HEK293 (cell line): ENCODE measurements at regions not wholly inside any gene's neighbourhood (a gene's known extent, or its start where the extent isn't known, plus 50 kb on each side); places are given as distances from the start of the nearest gene placed in this dataset.

Experiments
- CTCF ChIA-PET: fragments of 350-600 bp; formaldehyde crosslinking; extraction: SDS; loops from one replicate; lab custom pipeline; 2021; ENCODE audit warnings: antibody characterized with exemption; lab: Yijun Ruan, JAX
- POLR2A ChIA-PET: fragments of 300-600 bp; formaldehyde crosslinking; extraction: SDS; loops from one replicate; lab custom pipeline; 2020; ENCODE audit warnings: antibody characterized with exemption, inconsistent platforms; lab: Yijun Ruan, JAX
- H3K27ac ChIP-seq: fragments of 200-500 bp; sonication (Bioruptor generic); 2 replicates; pipeline ENCODE4 v1.5.1; 2014; ENCODE audit warnings: low read depth, low read length, control low read depth, inconsistent platforms; ENCODE audit errors: extremely low read depth
- H3K36me3 ChIP-seq, 2 experiments: fragments of 200-500 bp in 1 of 2; sonication (Bioruptor generic) in 1 of 2; 1 replicate in 1 of 2; 2 replicates in 1 of 2; pipeline ENCODE4 v1.5.1; 2014 to 2017; ENCODE audit warnings: inconsistent platforms in 2 of 2, low read length in 2 of 2; ENCODE audit not compliant: control insufficient read depth in 2 of 2, insufficient read depth in 1 of 2
- H3K4me1 ChIP-seq: fragments of 200-500 bp; sonication (Bioruptor generic); 2 replicates; pipeline ENCODE4 v1.5.1; 2014; ENCODE audit warnings: mild to moderate bottlenecking, low read length, inconsistent platforms; ENCODE audit not compliant: control insufficient read depth, insufficient read depth
- H3K4me3 ChIP-seq: 2 replicates; pipeline ENCODE4 v1.5.1; 2011; ENCODE audit warnings: low read depth, mild to moderate bottlenecking, control low read depth, low read length, moderate library complexity
- H3K9me3 ChIP-seq: fragments of 200-500 bp; sonication (Bioruptor generic); 2 replicates; pipeline ENCODE4 v1.5.1; 2014; ENCODE audit warnings: low read depth, low read length, inconsistent platforms; ENCODE audit not compliant: control insufficient read depth, insufficient read depth
- KLF9 ChIP-seq: fragments of 450-650 bp; formaldehyde crosslinking; IDR thresholded peaks from 2 replicates; pipeline ENCODE4 v1.5.1; 2016; ENCODE audit warnings: missing biosample characterization, missing genetic modification characterization, low read depth
- ZBTB20 ChIP-seq: fragments of 450-650 bp; formaldehyde crosslinking; IDR thresholded peaks from 2 replicates; pipeline ENCODE4 v1.5.1; 2016; ENCODE audit warnings: missing biosample characterization, missing genetic modification characterization
- ZBTB48 ChIP-seq: fragments of 450-650 bp; formaldehyde crosslinking; IDR thresholded peaks from 2 replicates; pipeline ENCODE4 v1.5.1; 2016; ENCODE audit warnings: missing biosample characterization, missing genetic modification characterization
- ZEB2 ChIP-seq: fragments of 450-650 bp; formaldehyde crosslinking; IDR thresholded peaks from 2 replicates; pipeline ENCODE4 v1.5.1; 2016; ENCODE audit warnings: missing biosample characterization, missing genetic modification characterization
- ZNF138 ChIP-seq: fragments of 450-650 bp; formaldehyde crosslinking; IDR thresholded peaks from 2 replicates; pipeline ENCODE4 v1.5.1; 2016; ENCODE audit warnings: missing biosample characterization, missing genetic modification characterization, borderline replicate concordance
- ZNF175 ChIP-seq: fragments of 450-650 bp; formaldehyde crosslinking; IDR thresholded peaks from 2 replicates; pipeline ENCODE4 v1.5.1; 2016; ENCODE audit warnings: missing biosample characterization, missing genetic modification characterization
- ZNF184 ChIP-seq: fragments of 450-650 bp; IDR thresholded peaks from 2 replicates; pipeline ENCODE4 v1.5.1; 2018; ENCODE audit warnings: missing biosample characterization, mild to moderate bottlenecking, missing genetic modification characterization
- ZNF560 ChIP-seq: fragments of 450-650 bp; formaldehyde crosslinking; IDR thresholded peaks from 2 replicates; pipeline ENCODE4 v1.5.1; 2017; ENCODE audit warnings: missing biosample characterization, missing genetic modification characterization, borderline replicate concordance
- ZNF561 ChIP-seq: fragments of 450-650 bp; IDR thresholded peaks from 2 replicates; pipeline ENCODE4 v1.5.1; 2018; ENCODE audit warnings: missing biosample characterization, missing genetic modification characterization, borderline replicate concordance
- ZNF600 ChIP-seq: fragments of 450-650 bp; formaldehyde crosslinking; IDR thresholded peaks from 2 replicates; pipeline ENCODE4 v1.5.1; 2016; ENCODE audit warnings: missing biosample characterization, missing genetic modification characterization
- ZNF621 ChIP-seq: fragments of 450-650 bp; formaldehyde crosslinking; IDR thresholded peaks from 2 replicates; pipeline ENCODE4 v1.5.1; 2017; ENCODE audit warnings: missing biosample characterization, missing genetic modification characterization
- ZNF629 ChIP-seq: fragments of 450-650 bp; formaldehyde crosslinking; IDR thresholded peaks from 2 replicates; pipeline ENCODE4 v1.5.1; 2017; ENCODE audit warnings: missing biosample characterization, missing genetic modification characterization
- ZNF677 ChIP-seq: fragments of 450-650 bp; IDR thresholded peaks from 2 replicates; pipeline ENCODE4 v1.5.0; 2018; ENCODE audit warnings: missing biosample characterization, mild to moderate bottlenecking, missing genetic modification characterization, moderate library complexity
- ZNF776 ChIP-seq: fragments of 450-650 bp; formaldehyde crosslinking; IDR thresholded peaks from 2 replicates; pipeline ENCODE4 v1.5.0; 2017; ENCODE audit warnings: missing biosample characterization, missing genetic modification characterization, borderline replicate concordance
- ZXDB ChIP-seq: fragments of 450-650 bp; formaldehyde crosslinking; IDR thresholded peaks from 2 replicates; pipeline ENCODE4 v1.5.1; 2016; ENCODE audit warnings: missing biosample characterization, missing genetic modification characterization
- TF ChIP-seq, protein P1 (sequence below): fragments of 450-650 bp; formaldehyde crosslinking; IDR thresholded peaks from 2 replicates; pipeline ENCODE4 v1.5.1; 2016; ENCODE audit warnings: missing biosample characterization, missing genetic modification characterization, borderline replicate concordance
- TF ChIP-seq, protein P2 (sequence below): fragments of 450-650 bp; formaldehyde crosslinking; IDR thresholded peaks from 2 replicates; pipeline ENCODE4 v1.5.1; 2016; ENCODE audit warnings: missing biosample characterization, missing genetic modification characterization
- TF ChIP-seq, protein P3 (sequence below): fragments of 450-650 bp; IDR thresholded peaks from 2 replicates; pipeline ENCODE4 v1.5.1; 2018; ENCODE audit warnings: missing biosample characterization, missing genetic modification characterization
- TF ChIP-seq, protein P4 (sequence below): fragments of 450-650 bp; formaldehyde crosslinking; IDR thresholded peaks from 2 replicates; pipeline ENCODE4 v1.5.1; 2016; ENCODE audit warnings: missing biosample characterization, missing genetic modification characterization

DNA sequence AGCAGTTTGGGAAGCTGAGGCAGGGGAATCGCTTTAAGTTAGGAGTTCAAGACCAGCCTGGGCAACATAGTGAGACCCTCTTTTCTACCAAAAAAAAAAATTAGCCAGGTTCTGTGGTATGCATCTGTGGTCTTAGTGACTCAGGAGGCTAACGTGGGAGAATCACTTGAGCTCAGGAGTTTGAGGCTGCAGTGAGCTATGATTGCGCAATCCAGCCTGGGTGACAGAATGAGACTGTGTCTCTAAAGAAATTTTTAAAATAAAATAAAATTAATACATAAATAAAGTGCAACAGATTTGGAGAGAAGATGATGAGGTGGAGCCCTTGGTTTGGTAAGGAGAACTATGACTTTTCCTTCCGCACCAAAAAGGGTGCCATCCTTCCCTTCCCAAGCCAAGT is 436.9 kb downstream of the NLGN4X start (continued):
- TF ChIP-seq, protein P1, sequence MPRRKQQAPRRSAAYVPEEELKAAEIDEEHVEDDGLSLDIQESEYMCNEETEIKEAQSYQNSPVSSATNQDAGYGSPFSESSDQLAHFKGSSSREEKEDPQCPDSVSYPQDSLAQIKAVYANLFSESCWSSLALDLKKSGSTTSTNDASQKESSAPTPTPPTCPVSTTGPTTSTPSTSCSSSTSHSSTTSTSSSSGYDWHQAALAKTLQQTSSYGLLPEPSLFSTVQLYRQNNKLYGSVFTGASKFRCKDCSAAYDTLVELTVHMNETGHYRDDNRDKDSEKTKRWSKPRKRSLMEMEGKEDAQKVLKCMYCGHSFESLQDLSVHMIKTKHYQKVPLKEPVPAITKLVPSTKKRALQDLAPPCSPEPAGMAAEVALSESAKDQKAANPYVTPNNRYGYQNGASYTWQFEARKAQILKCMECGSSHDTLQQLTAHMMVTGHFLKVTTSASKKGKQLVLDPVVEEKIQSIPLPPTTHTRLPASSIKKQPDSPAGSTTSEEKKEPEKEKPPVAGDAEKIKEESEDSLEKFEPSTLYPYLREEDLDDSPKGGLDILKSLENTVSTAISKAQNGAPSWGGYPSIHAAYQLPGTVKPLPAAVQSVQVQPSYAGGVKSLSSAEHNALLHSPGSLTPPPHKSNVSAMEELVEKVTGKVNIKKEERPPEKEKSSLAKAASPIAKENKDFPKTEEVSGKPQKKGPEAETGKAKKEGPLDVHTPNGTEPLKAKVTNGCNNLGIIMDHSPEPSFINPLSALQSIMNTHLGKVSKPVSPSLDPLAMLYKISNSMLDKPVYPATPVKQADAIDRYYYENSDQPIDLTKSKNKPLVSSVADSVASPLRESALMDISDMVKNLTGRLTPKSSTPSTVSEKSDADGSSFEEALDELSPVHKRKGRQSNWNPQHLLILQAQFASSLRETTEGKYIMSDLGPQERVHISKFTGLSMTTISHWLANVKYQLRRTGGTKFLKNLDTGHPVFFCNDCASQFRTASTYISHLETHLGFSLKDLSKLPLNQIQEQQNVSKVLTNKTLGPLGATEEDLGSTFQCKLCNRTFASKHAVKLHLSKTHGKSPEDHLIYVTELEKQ (tag by site-specific recombination): no peak
- TF ChIP-seq ZNF776 (tag by site-specific recombination): no peak

DNA sequence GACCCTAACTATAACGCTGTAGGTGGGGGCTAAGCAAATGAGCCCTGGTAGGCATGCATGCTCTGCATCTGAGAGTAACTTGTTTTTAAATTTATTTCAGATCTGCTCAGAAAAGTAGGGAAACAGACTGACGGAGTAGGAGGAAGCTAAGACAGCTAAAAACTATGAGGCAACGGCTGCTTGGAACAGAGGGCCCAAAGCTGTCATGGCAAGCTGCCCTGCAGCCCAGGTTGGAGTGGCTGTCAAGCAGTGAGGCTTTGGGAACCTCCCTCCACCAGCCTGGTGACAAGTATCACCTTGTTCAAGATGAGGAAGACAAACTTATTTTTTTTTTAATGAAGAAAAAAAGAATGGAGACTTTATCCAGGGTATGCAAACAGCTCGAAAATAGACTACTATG is 439.8 kb downstream of the NLGN4X start:
- H3K4me3 ChIP-seq: no peak overlapping the region
- no peak overlapping the region for H3K27ac ChIP-seq
- H3K36me3 ChIP-seq: no peaks in the 10 kb centered on the region
- CTCF ChIA-PET: no interaction called here
- TF ChIP-seq, protein P2, sequence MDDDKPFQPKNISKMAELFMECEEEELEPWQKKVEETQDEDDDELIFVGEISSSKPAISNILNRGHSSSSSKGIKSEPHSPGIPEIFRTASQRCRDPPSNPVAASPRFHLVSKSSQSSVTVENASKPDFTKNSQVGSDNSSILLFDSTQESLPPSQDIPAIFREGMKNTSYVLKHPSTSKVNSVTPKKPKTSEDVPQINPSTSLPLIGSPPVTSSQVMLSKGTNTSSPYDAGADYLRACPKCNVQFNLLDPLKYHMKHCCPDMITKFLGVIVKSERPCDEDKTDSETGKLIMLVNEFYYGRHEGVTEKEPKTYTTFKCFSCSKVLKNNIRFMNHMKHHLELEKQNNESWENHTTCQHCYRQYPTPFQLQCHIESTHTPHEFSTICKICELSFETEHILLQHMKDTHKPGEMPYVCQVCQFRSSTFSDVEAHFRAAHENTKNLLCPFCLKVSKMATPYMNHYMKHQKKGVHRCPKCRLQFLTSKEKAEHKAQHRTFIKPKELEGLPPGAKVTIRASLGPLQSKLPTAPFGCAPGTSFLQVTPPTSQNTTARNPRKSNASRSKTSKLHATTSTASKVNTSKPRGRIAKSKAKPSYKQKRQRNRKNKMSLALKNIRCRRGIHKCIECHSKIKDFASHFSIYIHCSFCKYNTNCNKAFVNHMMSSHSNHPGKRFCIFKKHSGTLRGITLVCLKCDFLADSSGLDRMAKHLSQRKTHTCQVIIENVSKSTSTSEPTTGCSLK (tag by site-specific recombination): no peak
- TF ChIP-seq ZNF138 (tag by site-specific recombination) (no peak), ZNF621 (no peak), ZEB2 (no peak), ZXDB (tag by site-specific recombination) (no peak), ZNF629 (tag by site-specific recombination) (no peak), ZNF600 (tag by site-specific recombination) (no peak), ZNF175 (no peak), ZBTB48 (tag by site-specific recombination) (no peak), ZNF677 (tag by site-specific recombination) (no peak), ZBTB20 (tag by site-specific recombination) (no peak)
- TF ChIP-seq, protein P3, sequence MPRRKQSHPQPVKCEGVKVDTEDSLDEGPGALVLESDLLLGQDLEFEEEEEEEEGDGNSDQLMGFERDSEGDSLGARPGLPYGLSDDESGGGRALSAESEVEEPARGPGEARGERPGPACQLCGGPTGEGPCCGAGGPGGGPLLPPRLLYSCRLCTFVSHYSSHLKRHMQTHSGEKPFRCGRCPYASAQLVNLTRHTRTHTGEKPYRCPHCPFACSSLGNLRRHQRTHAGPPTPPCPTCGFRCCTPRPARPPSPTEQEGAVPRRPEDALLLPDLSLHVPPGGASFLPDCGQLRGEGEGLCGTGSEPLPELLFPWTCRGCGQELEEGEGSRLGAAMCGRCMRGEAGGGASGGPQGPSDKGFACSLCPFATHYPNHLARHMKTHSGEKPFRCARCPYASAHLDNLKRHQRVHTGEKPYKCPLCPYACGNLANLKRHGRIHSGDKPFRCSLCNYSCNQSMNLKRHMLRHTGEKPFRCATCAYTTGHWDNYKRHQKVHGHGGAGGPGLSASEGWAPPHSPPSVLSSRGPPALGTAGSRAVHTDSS (tag by site-specific recombination): no peak
- TF ChIP-seq, protein P4, sequence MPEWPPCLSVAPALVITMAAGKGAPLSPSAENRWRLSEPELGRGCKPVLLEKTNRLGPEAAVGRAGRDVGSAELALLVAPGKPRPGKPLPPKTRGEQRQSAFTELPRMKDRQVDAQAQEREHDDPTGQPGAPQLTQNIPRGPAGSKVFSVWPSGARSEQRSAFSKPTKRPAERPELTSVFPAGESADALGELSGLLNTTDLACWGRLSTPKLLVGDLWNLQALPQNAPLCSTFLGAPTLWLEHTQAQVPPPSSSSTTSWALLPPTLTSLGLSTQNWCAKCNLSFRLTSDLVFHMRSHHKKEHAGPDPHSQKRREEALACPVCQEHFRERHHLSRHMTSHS (tag by site-specific recombination): no peak
- no peaks in the 10 kb centered on the region for H3K4me1 ChIP-seq
- no peaks in the 10 kb centered on the region for H3K9me3 ChIP-seq
- POLR2A ChIA-PET: no interaction called here

DNA sequence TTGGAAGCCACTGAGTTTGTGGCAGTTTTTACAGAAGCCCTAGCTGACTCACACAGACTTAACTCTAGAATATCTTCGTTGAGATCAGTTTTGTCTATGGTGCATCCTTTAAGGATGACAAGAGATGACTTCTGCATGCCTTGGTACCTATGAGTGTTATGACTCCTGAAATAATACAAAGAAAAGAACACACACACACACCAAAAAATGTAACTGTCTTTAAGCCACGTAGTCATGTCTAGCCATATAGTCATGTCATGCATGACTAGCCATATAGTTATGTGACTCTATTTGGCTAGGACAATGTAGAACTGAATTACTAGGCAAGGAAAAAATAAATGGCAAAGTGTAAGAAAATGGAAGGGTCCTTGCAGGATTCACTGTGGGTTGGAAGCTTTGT is 447.8 kb downstream of the NLGN4X start:
- CTCF ChIA-PET: no interaction called here
- TF ChIP-seq KLF9 (tag by site-specific recombination) (no peak), ZNF184 (tag by site-specific recombination) (no peak), ZNF561 (no peak), ZNF560 (no peak)
- TF ChIP-seq, all 188 proteins: peak for 0
- POLR2A ChIA-PET: no interaction called here

More for the DNA sequence above, 447.8 kb downstream of the NLGN4X start:
- Histone ChIP-seq H3K4me3 (no peak overlapping the region), H3K4me1 (no peaks in the 10 kb centered on the region), H3K36me3 (no peaks in the 10 kb centered on the region), H3K27ac (no peak overlapping the region), H3K9me3 (no peaks in the 10 kb centered on the region)
